GM04504 (cell line): ENCODE measurements at regions not wholly inside any gene's neighbourhood (a gene's known extent, or its start where the extent isn't known, plus 50 kb on each side); places are given as distances from the start of the nearest gene placed in this dataset.
"Not testable (repeated sequence)": the region's sequence is repeated elsewhere in the genome, so short reads cannot be mapped to it uniquely, and the experiment has no call there.

Source experiments
- DNase-seq: peaks from one replicate; pipeline ENCODE4 v3.0.0-alpha.2; 2012; ENCODE audit warnings: low read depth

GRCh38 chr3:177852001-177852807 is 654.9 kb upstream of the TBL1XR1 start:
- no peak for DNase-seq

- DNase-seq = no peak
Observed at GRCh38 chr3:177855021-177855420, 657.7 kb upstream of the TBL1XR1 start.

GRCh38 chr3:177860184-177860583 is 662.9 kb upstream of the TBL1XR1 start:
- no peak for DNase-seq

- DNase-seq = no peak
Observed at GRCh38 chr3:177862962-177863491, 665.7 kb upstream of the TBL1XR1 start.

GRCh38 chr3:177871267-177871666 is 665.0 kb upstream of the KCNMB2 start:
- DNase-seq = not testable (repeated sequence)

- DNase-seq = no peak
Observed at GRCh38 chr3:177878192-177878591, 658.0 kb upstream of the KCNMB2 start.

GRCh38 chr3:177878957-177879356 is 657.3 kb upstream of the KCNMB2 start:
- no peak for DNase-seq

GRCh38 chr3:177881351-177881750 is 654.9 kb upstream of the KCNMB2 start:
- no peak for DNase-seq

GRCh38 chr3:177882124-177882648 is 654.0 kb upstream of the KCNMB2 start:
- DNase-seq = no peak

GRCh38 chr3:177883091-177883490 is 653.1 kb upstream of the KCNMB2 start:
- no peak for DNase-seq

GRCh38 chr3:177883957-177884356 is 652.3 kb upstream of the KCNMB2 start:
- DNase-seq = no peak

- DNase-seq = no peak
Observed at GRCh38 chr3:177885063-177885462, 651.2 kb upstream of the KCNMB2 start.

- DNase-seq = no peak
Observed at GRCh38 chr3:177886501-177886900, 649.7 kb upstream of the KCNMB2 start.

GRCh38 chr3:177887475-177887874 is 648.8 kb upstream of the KCNMB2 start:
- DNase-seq = no peak

GRCh38 chr3:177889161-177889560 is 647.1 kb upstream of the KCNMB2 start:
- no peak for DNase-seq

GRCh38 chr3:177889652-177890358 is 646.4 kb upstream of the KCNMB2 start:
- no peak for DNase-seq

- DNase-seq = no peak
Observed at GRCh38 chr3:177890359-177890683, 645.9 kb upstream of the KCNMB2 start.

GRCh38 chr3:177891569-177891968 is 644.7 kb upstream of the KCNMB2 start:
- not testable (repeated sequence) for DNase-seq

GRCh38 chr3:177893331-177893730 is 642.9 kb upstream of the KCNMB2 start:
- DNase-seq = no peak

GRCh38 chr3:177894081-177894728 is 642.0 kb upstream of the KCNMB2 start:
- no peak for DNase-seq

- DNase-seq = no peak
Observed at GRCh38 chr3:177898185-177898584, 638.1 kb upstream of the KCNMB2 start.

GRCh38 chr3:177899275-177900067 is 636.8 kb upstream of the KCNMB2 start:
- no peak for DNase-seq
